Endothelial cell (in vitro differentiated cells): ENCODE measurements at regions not wholly inside any gene's neighbourhood (a gene's known extent, or its start where the extent isn't known, plus 50 kb on each side); places are given as distances from the start of the nearest gene placed in this dataset.

ENCODE experiments used
- DNase-seq: peaks from one replicate; pipeline ENCODE4 v3.0.0; 2021; ENCODE audit warnings: low spot score
- H3K27ac Mint-ChIP-seq: one replicate; pipeline ENCODE4 v1.8.0; 2021; ENCODE audit warnings: mixed read lengths, inconsistent platforms; ENCODE audit not compliant: unreplicated experiment
- H3K27me3 Mint-ChIP-seq: one replicate; pipeline ENCODE4 v1.8.0; 2021; ENCODE audit warnings: mild to moderate bottlenecking, moderate library complexity, mixed read lengths, inconsistent platforms; ENCODE audit not compliant: unreplicated experiment
- H3K36me3 Mint-ChIP-seq: one replicate; pipeline ENCODE4 v1.8.0; 2021; ENCODE audit warnings: mild to moderate bottlenecking, low read depth, mixed read lengths, inconsistent platforms; ENCODE audit not compliant: unreplicated experiment
- H3K4me1 Mint-ChIP-seq: one replicate; pipeline ENCODE4 v1.8.0; 2021; ENCODE audit warnings: mild to moderate bottlenecking, mixed read lengths, inconsistent platforms; ENCODE audit not compliant: unreplicated experiment
- H3K4me3 Mint-ChIP-seq: one replicate; pipeline ENCODE4 v1.8.0; 2021; ENCODE audit warnings: mild to moderate bottlenecking, mixed read lengths, inconsistent platforms; ENCODE audit not compliant: unreplicated experiment
- H3K9me3 Mint-ChIP-seq: one replicate; pipeline ENCODE4 v1.8.0; 2021; ENCODE audit warnings: mixed read lengths, inconsistent platforms; ENCODE audit not compliant: unreplicated experiment
- TF ChIP-seq, protein P1 (sequence below): fragments of 200-600 bp; sonication (generic); IDR thresholded peaks from one replicate; pipeline ENCODE4 v1.5.0; 2021; ENCODE audit warnings: antibody characterized with exemption; ENCODE audit not compliant: unreplicated experiment

DNA sequence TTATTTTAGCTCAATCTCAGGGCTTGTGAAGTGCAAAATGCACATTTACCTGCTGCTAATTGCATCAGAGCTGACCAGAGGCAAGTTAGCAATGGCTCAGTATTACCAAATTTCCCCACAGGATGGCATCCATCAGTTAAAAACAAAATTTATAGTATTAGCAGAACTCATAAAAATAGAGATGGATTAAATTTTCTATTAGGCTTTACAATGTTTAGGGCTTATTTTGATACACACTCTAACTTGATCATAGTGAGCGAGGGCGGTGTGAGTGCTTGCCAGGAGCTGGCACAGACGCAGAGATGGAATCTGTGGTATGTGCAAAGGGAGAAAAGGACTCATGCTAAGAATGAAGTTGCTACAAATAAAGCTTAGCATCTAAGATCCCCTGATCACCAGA is 241.0 kb downstream of the NSUN3 start:
- H3K27ac Mint-ChIP-seq = no peak overlapping the region
- H3K36me3 Mint-ChIP-seq = no peaks in the 10 kb centered on the region
- H3K9me3 Mint-ChIP-seq = no peaks in the 10 kb centered on the region
- H3K27me3 Mint-ChIP-seq = peaks cover 4% of the 10 kb centered on the region
- TF ChIP-seq, protein P1, sequence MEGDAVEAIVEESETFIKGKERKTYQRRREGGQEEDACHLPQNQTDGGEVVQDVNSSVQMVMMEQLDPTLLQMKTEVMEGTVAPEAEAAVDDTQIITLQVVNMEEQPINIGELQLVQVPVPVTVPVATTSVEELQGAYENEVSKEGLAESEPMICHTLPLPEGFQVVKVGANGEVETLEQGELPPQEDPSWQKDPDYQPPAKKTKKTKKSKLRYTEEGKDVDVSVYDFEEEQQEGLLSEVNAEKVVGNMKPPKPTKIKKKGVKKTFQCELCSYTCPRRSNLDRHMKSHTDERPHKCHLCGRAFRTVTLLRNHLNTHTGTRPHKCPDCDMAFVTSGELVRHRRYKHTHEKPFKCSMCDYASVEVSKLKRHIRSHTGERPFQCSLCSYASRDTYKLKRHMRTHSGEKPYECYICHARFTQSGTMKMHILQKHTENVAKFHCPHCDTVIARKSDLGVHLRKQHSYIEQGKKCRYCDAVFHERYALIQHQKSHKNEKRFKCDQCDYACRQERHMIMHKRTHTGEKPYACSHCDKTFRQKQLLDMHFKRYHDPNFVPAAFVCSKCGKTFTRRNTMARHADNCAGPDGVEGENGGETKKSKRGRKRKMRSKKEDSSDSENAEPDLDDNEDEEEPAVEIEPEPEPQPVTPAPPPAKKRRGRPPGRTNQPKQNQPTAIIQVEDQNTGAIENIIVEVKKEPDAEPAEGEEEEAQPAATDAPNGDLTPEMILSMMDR = no peak
- DNase-seq = no peak
- H3K4me3 Mint-ChIP-seq = no peak overlapping the region
- H3K4me1 Mint-ChIP-seq = no peaks in the 10 kb centered on the region

- TF ChIP-seq, protein P1 = no peak
- DNase-seq = no peak
- Mint-ChIP-seq H3K27ac (peak overlapping the region; percentile 31), H3K9me3 (no peaks in the 10 kb centered on the region), H3K27me3 (peaks cover 4% of the 10 kb centered on the region), H3K4me1 (no peaks in the 10 kb centered on the region), H3K36me3 (no peaks in the 10 kb centered on the region), H3K4me3 (no peak overlapping the region)
Measured at GRCh38 chr3:94304954-94305353, 242.1 kb downstream of the NSUN3 start.

DNA sequence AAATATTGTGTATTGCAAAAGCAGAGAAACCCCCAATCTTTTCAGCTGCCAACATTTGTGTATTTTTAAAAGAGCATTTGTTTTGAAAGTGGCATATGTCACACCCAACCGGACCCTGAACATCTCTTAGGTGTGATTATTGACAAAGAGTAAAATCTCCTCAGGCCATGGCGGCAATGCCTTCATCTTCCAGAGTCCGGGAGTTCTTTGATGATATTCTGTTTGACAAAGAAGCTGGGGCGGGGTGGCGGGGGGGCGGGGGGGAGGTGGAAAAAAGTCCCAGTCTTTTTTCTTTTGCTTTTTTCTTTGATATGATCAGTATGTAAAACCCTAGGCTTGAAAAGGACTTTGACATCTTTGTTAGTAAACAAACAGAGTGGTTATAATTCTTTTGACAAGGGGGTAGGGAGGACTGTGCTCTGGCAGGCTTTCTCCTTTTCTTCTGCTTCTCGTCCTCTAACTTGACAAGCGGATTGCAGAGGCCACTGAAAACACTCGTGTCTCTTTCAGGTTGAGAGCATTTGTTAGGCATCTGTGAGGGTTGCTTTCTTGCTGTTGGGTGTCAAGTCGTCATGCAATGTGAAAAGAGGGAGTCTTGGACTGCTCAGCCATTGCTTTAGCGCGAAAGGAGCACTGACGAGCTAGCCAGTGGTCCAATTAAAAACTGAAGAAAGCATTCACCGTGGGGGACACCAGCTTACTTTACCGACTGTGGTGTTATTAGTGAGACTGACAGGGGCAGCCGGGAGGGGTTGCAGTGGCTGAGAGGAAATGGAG is 243.2 kb downstream of the NSUN3 start:
- no peak for DNase-seq
- Mint-ChIP-seq H3K9me3 (no peaks in the 10 kb centered on the region), H3K27ac (no peak overlapping the region), H3K36me3 (no peaks in the 10 kb centered on the region), H3K4me1 (no peaks in the 10 kb centered on the region), H3K27me3 (peaks cover 4% of the 10 kb centered on the region), H3K4me3 (no peak overlapping the region)
- TF ChIP-seq, protein P1 = no peak

- Mint-ChIP-seq H3K27me3 (peaks cover 4% of the 10 kb centered on the region), H3K9me3 (no peaks in the 10 kb centered on the region)
Measured at GRCh38 chr3:94307588-94307987, 244.7 kb downstream of the NSUN3 start.

GRCh38 chr3:94308767-94309166 is 245.9 kb downstream of the NSUN3 start:
- H3K27me3 Mint-ChIP-seq = peaks cover 4% of the 10 kb centered on the region

More at GRCh38 chr3:94307588-94307987, 244.7 kb downstream of the NSUN3 start:
- TF ChIP-seq, protein P1 = no peak
- H3K4me3 Mint-ChIP-seq = no peak overlapping the region
- DNase-seq = no peak
- no peaks in the 10 kb centered on the region for H3K4me1 Mint-ChIP-seq
- no peak overlapping the region for H3K27ac Mint-ChIP-seq
- H3K36me3 Mint-ChIP-seq = no peaks in the 10 kb centered on the region

More at GRCh38 chr3:94308767-94309166, 245.9 kb downstream of the NSUN3 start:
- no peaks in the 10 kb centered on the region for H3K9me3 Mint-ChIP-seq
- no peaks in the 10 kb centered on the region for H3K4me1 Mint-ChIP-seq
- TF ChIP-seq, protein P1 = peak; percentile 19
- no peak for DNase-seq
- H3K36me3 Mint-ChIP-seq = no peaks in the 10 kb centered on the region
- H3K4me3 Mint-ChIP-seq = no peak overlapping the region
- H3K27ac Mint-ChIP-seq = no peak overlapping the region
